ENCODE measurements at regions not wholly inside any gene's neighbourhood (a gene's known extent, or its start where the extent isn't known, plus 50 kb on each side); places are given as distances from the start of the nearest gene placed in this dataset.

GRCh38 chr9:135196474-135196873, 109.0 kb downstream of the OLFM1 start:
- DNase-seq (ENCODE audit: low read depth), result no peak

- no peak for DNase-seq (ENCODE audit: low read depth)
Observed at GRCh38 chr9:135198144-135198543, 110.7 kb downstream of the OLFM1 start.

- no peak for DNase-seq (ENCODE audit: low read depth)
Observed at GRCh38 chr9:135198586-135199285, 111.3 kb downstream of the OLFM1 start.

DNA sequence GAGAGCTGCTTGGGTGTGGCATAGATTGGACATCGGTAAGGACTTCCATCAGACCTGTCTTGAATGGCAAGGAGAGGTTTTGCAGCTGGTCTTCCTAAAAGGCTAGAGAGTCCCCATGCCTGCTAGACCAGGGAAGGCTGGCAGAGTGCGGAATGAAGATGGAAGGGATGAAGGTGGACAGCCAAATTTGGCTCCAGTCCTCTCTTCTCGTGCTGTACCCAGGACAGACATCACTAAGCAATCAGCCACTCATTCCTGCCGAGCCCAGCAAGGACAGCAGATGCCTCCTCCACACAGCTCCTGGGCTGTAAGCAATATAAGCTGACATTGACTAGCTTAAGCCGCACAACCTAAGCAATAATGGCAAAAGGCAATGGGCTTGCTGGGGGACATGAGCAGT, 112.0 kb downstream of the OLFM1 start:
- DNase-seq (ENCODE audit: low read depth), result no peak

DNA sequence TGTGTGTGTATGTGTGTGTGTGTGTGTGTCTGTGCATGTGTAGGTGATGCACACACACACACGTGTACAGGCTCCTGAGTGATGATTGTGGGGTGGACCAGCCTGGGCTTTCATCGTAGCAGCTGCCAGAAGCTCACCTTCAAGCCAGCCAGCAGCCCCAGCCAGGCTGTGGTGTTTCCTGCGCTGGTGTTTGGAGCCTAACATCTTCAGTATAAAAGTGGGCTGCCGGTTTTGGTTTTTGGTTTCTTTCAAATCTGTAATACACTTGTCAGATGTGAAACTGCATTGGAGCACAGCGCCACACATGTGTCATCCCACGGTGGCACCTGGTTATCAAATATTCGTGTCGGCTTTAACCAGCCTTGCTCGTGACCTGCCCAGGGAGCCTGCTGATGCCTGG, 114.2 kb downstream of the OLFM1 start:
- no peak for DNase-seq (ENCODE audit: low read depth)

DNA sequence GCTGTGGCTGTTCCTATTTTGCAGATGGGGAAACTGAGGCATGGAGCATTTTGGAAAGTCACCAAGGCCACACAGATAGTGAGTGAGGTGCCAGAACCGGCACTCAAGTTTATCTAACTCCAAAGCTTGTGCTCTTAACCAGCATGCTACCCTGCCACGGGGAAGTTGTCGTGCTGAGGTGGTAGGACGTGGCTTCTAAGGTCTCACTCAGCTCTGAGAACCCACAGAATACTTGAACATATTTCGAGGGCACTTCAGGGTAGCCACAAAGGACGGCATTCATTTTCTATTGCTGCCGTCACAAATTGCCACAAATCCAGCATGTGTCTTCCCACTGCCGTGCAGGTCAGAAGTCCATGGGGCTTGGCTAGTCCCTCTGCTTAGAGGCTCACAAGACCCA, 116.7 kb downstream of the OLFM1 start:
- no peak for DNase-seq (ENCODE audit: low read depth)

DNA sequence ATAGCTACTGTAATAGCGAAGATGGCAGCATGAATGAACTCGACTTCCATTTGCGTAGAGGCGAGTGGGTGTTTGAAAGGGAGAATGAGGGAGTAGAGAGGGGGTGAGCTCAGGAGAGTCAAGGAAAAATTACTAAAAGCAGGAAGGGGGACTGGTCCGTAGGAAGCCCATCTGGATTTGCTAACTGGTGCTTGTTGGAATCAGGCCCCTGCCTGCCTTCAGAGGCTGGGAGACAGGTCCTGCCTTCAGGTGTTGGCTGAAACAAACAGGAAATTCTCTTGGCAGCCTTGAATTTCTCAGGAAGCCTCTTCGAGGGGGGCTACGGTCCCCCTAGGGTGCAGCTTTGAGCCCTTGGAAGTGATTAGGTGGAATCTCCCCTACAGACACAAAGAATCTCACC, 121.7 kb downstream of the OLFM1 start:
- DNase-seq (ENCODE audit: low read depth), result no peak

DNA sequence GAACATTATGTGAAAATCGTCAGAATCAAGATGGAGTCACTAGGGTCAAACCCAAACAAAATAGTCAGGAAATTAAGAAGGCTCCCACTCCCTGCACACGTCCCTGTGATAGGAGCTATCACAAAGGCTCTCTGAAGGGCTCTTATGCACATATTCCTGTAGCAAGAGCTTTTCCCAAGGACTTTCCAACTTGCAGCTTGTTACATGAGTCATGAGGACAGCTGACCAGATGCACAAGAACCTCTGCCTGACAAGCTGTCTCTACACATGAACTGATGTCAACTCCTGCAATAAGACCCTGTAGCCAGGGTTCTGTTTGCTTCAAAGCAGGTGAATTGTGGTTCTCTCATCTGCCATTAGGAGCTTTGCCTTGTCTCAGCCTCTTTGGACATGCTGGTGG, 122.4 kb downstream of the OLFM1 start:
- DNase-seq (ENCODE audit: low read depth), result no peak

DNA sequence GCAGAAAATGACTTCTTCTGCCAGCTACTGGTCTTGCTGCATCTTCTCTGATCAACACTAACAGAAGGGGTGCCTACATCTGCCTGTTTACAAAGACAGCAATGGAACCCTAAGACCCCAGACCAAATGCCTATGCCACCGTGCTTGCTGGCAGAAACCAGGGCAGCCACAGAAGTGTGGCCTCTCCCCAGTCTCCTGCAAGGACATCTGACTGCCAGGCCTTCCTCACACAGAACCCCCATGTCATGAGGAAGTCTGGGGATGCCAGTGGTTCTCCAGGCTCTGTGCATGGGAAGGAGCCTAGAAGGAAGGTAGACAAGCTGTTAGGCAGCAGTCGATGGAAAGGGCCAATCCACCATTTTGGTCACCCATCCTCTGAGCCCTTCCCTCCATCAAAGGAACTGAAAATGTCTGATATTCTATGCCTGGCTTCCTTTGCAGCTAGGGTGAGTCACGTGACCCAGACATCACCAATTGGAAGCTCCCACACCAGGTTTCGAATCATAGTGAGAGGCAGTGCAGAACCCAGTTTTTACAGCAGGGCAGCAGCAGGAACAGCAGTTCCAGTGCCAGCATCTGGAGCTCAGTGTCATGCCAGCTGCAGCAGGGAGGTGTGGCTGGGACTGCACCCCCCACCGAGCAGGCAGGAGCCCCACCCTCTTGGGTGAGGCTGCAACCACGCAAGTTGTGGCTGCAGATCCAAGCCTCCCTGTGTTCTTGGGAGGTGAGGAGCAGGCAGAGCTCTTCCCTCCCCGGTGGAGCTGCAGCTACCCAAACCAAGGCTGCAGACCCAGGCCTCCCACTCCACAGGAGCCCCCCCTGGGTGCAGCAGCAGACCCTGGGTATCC, 123.4 kb downstream of the OLFM1 start:
- no peak for DNase-seq (ENCODE audit: low read depth)

GRCh38 chr9:135211524-135211890, 124.0 kb downstream of the OLFM1 start:
- no peak for DNase-seq (ENCODE audit: low read depth)

GRCh38 chr9:135212961-135213360, 125.5 kb downstream of the OLFM1 start:
- no peak for DNase-seq (ENCODE audit: low read depth)

DNA sequence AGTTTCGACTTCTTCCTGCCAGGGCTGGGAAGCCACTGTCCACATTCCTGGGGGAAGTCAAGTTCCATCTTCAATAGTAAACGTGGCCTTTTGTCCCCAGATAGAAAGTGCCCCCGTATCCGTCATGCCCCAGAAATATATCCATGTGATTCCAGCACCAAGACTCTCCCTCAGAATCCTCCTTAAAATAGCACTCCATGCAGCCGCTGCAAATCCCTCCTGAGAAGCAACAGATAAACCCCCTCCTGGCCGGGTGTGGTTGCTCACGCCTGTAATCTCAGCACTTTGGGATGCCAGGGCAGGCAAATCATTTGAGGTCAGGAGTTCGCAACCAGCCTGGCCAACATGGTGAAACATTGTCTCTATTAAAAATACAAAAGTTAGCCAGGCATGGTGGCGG, 126.1 kb downstream of the OLFM1 start:
- DNase-seq (ENCODE audit: low read depth), result no peak

GRCh38 chr9:135214054-135214640, 126.7 kb downstream of the OLFM1 start:
- DNase-seq (ENCODE audit: low read depth), result no peak

- DNase-seq (ENCODE audit: low read depth), result no peak
Observed at GRCh38 chr9:135214706-135215105, 127.2 kb downstream of the OLFM1 start.

- DNase-seq (ENCODE audit: low read depth), result no peak
Observed at GRCh38 chr9:135215571-135216161, 128.2 kb downstream of the OLFM1 start.

DNA sequence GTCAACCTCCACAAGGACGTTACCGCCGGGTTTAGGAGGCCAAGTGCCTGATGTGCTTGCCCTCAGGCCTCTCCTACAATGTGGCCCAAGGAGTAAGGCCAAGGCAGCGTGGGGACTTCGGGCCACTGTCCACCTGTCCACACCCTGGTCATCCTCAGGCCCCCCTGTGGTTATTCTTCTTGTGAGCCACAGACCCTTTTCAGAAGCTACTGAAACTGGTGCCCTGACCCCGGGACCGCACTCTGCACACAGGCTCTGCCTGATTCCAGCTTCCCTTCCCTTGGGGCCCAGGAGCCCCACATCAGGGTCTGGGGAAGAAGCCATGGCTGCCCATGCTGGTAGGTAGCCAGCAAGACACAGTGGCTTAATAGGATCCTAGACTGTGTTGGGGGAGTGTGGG, 128.8 kb downstream of the OLFM1 start:
- no peak for DNase-seq (ENCODE audit: low read depth)

DNA sequence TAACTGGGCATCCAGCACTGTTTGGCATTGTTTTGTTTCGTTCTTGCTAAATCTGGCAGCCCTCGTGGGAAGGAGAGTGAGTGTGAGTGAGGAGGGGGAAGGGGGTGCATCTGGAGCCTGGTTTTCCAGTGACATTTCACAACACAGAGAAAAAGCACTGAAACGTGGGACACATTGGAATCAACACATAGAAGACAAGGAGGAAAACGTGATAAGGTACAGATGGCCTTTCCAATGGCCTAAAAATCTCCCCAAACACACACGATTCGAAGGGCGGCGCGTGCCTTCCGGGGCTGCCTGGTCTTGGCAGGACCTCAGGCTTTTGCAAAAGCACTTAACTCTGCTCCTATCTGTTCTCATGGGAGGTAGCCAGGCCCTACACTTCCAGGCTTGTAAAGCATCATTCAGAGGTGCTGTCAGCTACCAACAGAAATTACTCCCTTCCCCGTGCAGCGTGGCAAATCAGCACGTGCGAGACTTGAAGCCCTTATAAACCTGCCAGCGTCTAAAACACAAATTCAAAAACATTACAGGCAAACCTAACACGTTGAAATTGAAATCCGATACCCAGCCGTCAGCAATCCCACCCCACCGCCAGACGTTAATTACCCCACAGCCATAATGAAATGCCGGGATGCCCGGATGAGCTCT, 129.4 kb downstream of the OLFM1 start:
- DNase-seq (ENCODE audit: low read depth), result no peak

GRCh38 chr9:135217836-135218235, 130.4 kb downstream of the OLFM1 start:
- DNase-seq (ENCODE audit: low read depth), result no peak

DNA sequence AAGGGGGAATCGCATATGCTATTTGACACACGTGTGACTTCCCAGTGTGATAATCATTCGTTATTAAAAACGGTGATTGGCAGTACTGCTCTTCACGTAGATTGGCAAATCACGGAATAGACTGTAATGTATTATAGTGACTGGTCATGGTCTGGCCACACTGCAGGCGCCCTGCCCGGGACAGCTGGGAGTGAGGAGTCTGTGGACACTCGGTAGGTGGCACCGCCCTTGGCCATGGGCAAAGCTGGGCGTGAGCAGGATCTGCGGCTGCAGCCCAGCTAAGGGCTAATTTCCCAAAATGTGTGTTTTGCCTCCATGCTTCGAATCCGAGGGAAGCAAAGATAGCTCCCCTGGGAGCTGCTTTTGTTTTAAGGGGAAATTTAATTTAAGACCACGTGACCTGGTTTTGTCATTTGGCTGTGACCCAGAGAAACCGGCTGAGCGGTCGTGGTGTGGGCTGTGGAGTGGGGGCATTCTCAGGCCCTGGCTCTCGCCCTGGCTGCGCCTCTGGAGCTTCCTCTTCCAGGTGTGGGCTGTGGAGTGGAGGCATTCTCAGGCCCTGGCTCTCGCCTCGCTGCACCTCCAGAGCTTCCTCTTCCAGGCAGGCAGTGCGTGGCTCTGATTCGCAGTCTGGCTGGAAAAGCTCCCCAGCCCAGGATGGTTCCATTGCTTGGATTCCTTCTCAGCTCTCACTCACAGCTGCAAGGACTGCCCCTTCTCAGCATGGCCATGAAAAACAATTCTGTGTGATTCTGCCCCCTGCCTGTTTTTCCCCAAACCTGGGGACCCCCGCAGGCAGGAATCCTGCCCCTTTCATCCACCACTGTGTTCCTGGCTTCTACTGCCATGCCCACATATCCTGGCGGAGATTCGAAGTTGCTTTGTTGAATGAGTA, 131.1 kb downstream of the OLFM1 start:
- DNase-seq (ENCODE audit: low read depth), result no peak

GRCh38 chr9:135219676-135220600, 132.5 kb downstream of the OLFM1 start:
- DNase-seq (ENCODE audit: low read depth), result no peak
